T-helper 17 cell (primary cell): ENCODE measurements at regions not wholly inside any gene's neighbourhood (a gene's known extent, or its start where the extent isn't known, plus 50 kb on each side); places are given as distances from the start of the nearest gene placed in this dataset.
"Not testable (repeated sequence)": the region's sequence is repeated elsewhere in the genome, so short reads cannot be mapped to it uniquely, and the experiment has no call there.

Experiments
- ATAC-seq: fragments of 150-1000 bp; cut with Tn5 transposase; 2 replicates; pipeline ENCODE4 v1.10.0; 2021; ENCODE audit warnings: mild to moderate bottlenecking, moderate library complexity
- DNase-seq, 3 donors: peaks; one replicate each; pipeline versions ENCODE4 v3.0.0 to v3.0.0-alpha.2; 2020 to 2021
- H3K9me3 ChIP-seq: one replicate; pipeline ENCODE4 v1.7.0; 2013; ENCODE audit warnings: low read length, mild to moderate bottlenecking; ENCODE audit not compliant: control insufficient read depth, poor library complexity, severe bottlenecking
- H3K27ac Mint-ChIP-seq: one replicate; pipeline ENCODE4 v1.8.0; 2022; ENCODE audit warnings: mild to moderate bottlenecking, moderate library complexity, mixed read lengths
- H3K27me3 Mint-ChIP-seq: one replicate; pipeline ENCODE4 v1.8.0; 2022; ENCODE audit warnings: mixed read lengths
- H3K36me3 Mint-ChIP-seq: one replicate; pipeline ENCODE4 v1.8.0; 2022; ENCODE audit warnings: low read depth, mixed read lengths
- H3K4me1 Mint-ChIP-seq: one replicate; pipeline ENCODE4 v1.8.0; 2022; ENCODE audit warnings: mild to moderate bottlenecking, mixed read lengths
- H3K4me3 Mint-ChIP-seq: one replicate; pipeline ENCODE4 v1.8.0; 2022; ENCODE audit warnings: mild to moderate bottlenecking, moderate library complexity, mixed read lengths

GRCh38 chr2:118369521-118369920 lies 281.2 kb downstream of the INSIG2 start:
- ATAC-seq, H3K4me1 Mint-ChIP-seq, H3K9me3 ChIP-seq, H3K27ac Mint-ChIP-seq, H3K4me3 Mint-ChIP-seq, H3K36me3 Mint-ChIP-seq, DNase-seq: not testable (repeated sequence)
- H3K27me3 Mint-ChIP-seq = peaks cover 60% of the 10 kb centered on the region

GRCh38 chr2:118363604-118364003 lies 275.3 kb downstream of the INSIG2 start:
- H3K36me3 Mint-ChIP-seq = no peaks in the 10 kb centered on the region
- no peak overlapping the region for H3K4me3 Mint-ChIP-seq

GRCh38 chr2:118356051-118356450 lies 267.8 kb downstream of the INSIG2 start:
- no peaks in the 10 kb centered on the region for H3K9me3 ChIP-seq
- no peak overlapping the region for H3K27ac Mint-ChIP-seq
- no peak for ATAC-seq
- H3K4me3 Mint-ChIP-seq = no peak overlapping the region
- no peak for DNase-seq
- peaks cover 14% of the 10 kb centered on the region for H3K27me3 Mint-ChIP-seq
- H3K36me3 Mint-ChIP-seq = peaks cover 2% of the 10 kb centered on the region
- no peaks in the 10 kb centered on the region for H3K4me1 Mint-ChIP-seq

More at GRCh38 chr2:118363604-118364003, 275.3 kb downstream of the INSIG2 start:
- no peaks in the 10 kb centered on the region for H3K9me3 ChIP-seq
- no peaks in the 10 kb centered on the region for H3K4me1 Mint-ChIP-seq
- H3K27ac Mint-ChIP-seq = no peak overlapping the region
- H3K27me3 Mint-ChIP-seq = peaks cover 39% of the 10 kb centered on the region
- DNase-seq (no peak), ATAC-seq (no peak)

GRCh38 chr2:118351796-118352195 lies 263.5 kb downstream of the INSIG2 start:
- DNase-seq (no peak), ATAC-seq (no peak)
- no peaks in the 10 kb centered on the region for H3K9me3 ChIP-seq
- Mint-ChIP-seq H3K27ac (no peak overlapping the region), H3K36me3 (peaks cover 2% of the 10 kb centered on the region), H3K27me3 (peaks cover 25% of the 10 kb centered on the region), H3K4me1 (no peaks in the 10 kb centered on the region), H3K4me3 (peak overlapping the region; percentile 41)

- H3K9me3 ChIP-seq = no peaks in the 10 kb centered on the region
- Mint-ChIP-seq H3K36me3 (peaks cover 2% of the 10 kb centered on the region), H3K27ac (no peak overlapping the region), H3K4me1 (no peaks in the 10 kb centered on the region), H3K4me3 (no peak overlapping the region), H3K27me3 (peaks cover 26% of the 10 kb centered on the region)
- DNase-seq (no peak), ATAC-seq (no peak)
Measured at GRCh38 chr2:118350621-118351020, 262.4 kb downstream of the INSIG2 start.

- DNase-seq = no peak
- H3K9me3 ChIP-seq = no peaks in the 10 kb centered on the region
- H3K27ac Mint-ChIP-seq = no peak overlapping the region
- H3K4me1 Mint-ChIP-seq = no peaks in the 10 kb centered on the region
- ATAC-seq = no peak
- H3K4me3 Mint-ChIP-seq = no peak overlapping the region
- peaks cover 33% of the 10 kb centered on the region for H3K27me3 Mint-ChIP-seq
- H3K36me3 Mint-ChIP-seq = peaks cover 2% of the 10 kb centered on the region
Measured at GRCh38 chr2:118349365-118349764, 261.1 kb downstream of the INSIG2 start.

GRCh38 chr2:118348380-118349034 lies 260.2 kb downstream of the INSIG2 start:
- Mint-ChIP-seq H3K27me3 (peaks cover 33% of the 10 kb centered on the region), H3K4me1 (no peaks in the 10 kb centered on the region), H3K4me3 (no peak overlapping the region), H3K36me3 (peaks cover 2% of the 10 kb centered on the region), H3K27ac (no peak overlapping the region)
- H3K9me3 ChIP-seq = no peaks in the 10 kb centered on the region
- DNase-seq = no peak
- ATAC-seq = no peak

- Mint-ChIP-seq H3K4me1 (no peaks in the 10 kb centered on the region), H3K27me3 (peaks cover 14% of the 10 kb centered on the region), H3K36me3 (no peaks in the 10 kb centered on the region), H3K27ac (no peak overlapping the region), H3K4me3 (no peak overlapping the region)
- ATAC-seq = no peak
- H3K9me3 ChIP-seq = no peaks in the 10 kb centered on the region
- DNase-seq = no peak
Measured at GRCh38 chr2:118345465-118345864, 257.2 kb downstream of the INSIG2 start.

GRCh38 chr2:118340103-118340502 lies 251.8 kb downstream of the INSIG2 start:
- Mint-ChIP-seq H3K27ac (no peak overlapping the region), H3K4me1 (no peaks in the 10 kb centered on the region), H3K36me3 (no peaks in the 10 kb centered on the region), H3K27me3 (peaks cover 2% of the 10 kb centered on the region), H3K4me3 (no peak overlapping the region)
- no peaks in the 10 kb centered on the region for H3K9me3 ChIP-seq
- no peak for DNase-seq
- ATAC-seq = no peak

GRCh38 chr2:118339386-118339785 lies 251.1 kb downstream of the INSIG2 start:
- Mint-ChIP-seq H3K36me3 (no peaks in the 10 kb centered on the region), H3K4me3 (no peak overlapping the region), H3K4me1 (no peaks in the 10 kb centered on the region), H3K27ac (no peak overlapping the region), H3K27me3 (no peaks in the 10 kb centered on the region)
- H3K9me3 ChIP-seq = no peaks in the 10 kb centered on the region
- DNase-seq = no peak
- ATAC-seq = no peak

GRCh38 chr2:118333664-118334063 lies 245.4 kb downstream of the INSIG2 start:
- ATAC-seq = no peak
- no peak for DNase-seq
- H3K4me1 Mint-ChIP-seq = no peaks in the 10 kb centered on the region
- no peak overlapping the region for H3K27ac Mint-ChIP-seq
- peaks cover 24% of the 10 kb centered on the region for H3K27me3 Mint-ChIP-seq
- no peak overlapping the region for H3K4me3 Mint-ChIP-seq
- H3K36me3 Mint-ChIP-seq = peaks cover 5% of the 10 kb centered on the region
- H3K9me3 ChIP-seq = no peaks in the 10 kb centered on the region

- DNase-seq (no peak), ATAC-seq (no peak)
- peaks cover 38% of the 10 kb centered on the region for H3K27me3 Mint-ChIP-seq
- H3K27ac Mint-ChIP-seq = no peak overlapping the region
- no peak overlapping the region for H3K4me3 Mint-ChIP-seq
- peaks cover 2% of the 10 kb centered on the region for H3K36me3 Mint-ChIP-seq
- H3K4me1 Mint-ChIP-seq = no peaks in the 10 kb centered on the region
- no peaks in the 10 kb centered on the region for H3K9me3 ChIP-seq
Measured at GRCh38 chr2:118325321-118325955, 237.2 kb downstream of the INSIG2 start.

- Mint-ChIP-seq H3K36me3 (no peaks in the 10 kb centered on the region), H3K4me3 (no peak overlapping the region), H3K27ac (no peak overlapping the region), H3K27me3 (peaks cover 50% of the 10 kb centered on the region), H3K4me1 (peaks cover 4% of the 10 kb centered on the region)
- H3K9me3 ChIP-seq = no peaks in the 10 kb centered on the region
- DNase-seq (no peak), ATAC-seq (no peak)
Measured at GRCh38 chr2:118322406-118322805, 234.1 kb downstream of the INSIG2 start.
